Stimulated activated CD8-positive, alpha-beta memory T cell treated with anti-CD3 and anti-CD28 coated beads, Interleukin-4, amount 100 ng/mL, for 1 hour (primary cell): ENCODE measurements at regions not wholly inside any gene's neighbourhood (a gene's known extent, or its start where the extent isn't known, plus 50 kb on each side); places are given as distances from the start of the nearest gene placed in this dataset.

ENCODE experiments used
- DNase-seq, 2 donors: peaks; one replicate each; pipeline ENCODE4 v3.0.0-alpha.2; 2020; ENCODE audit warnings: low read depth in 2 of 2, low spot score in 1 of 2

- no peak for DNase-seq
These were observed 345.1 kb upstream of the CCDC54 start for GRCh38 chr3:107032111-107032510.

DNA sequence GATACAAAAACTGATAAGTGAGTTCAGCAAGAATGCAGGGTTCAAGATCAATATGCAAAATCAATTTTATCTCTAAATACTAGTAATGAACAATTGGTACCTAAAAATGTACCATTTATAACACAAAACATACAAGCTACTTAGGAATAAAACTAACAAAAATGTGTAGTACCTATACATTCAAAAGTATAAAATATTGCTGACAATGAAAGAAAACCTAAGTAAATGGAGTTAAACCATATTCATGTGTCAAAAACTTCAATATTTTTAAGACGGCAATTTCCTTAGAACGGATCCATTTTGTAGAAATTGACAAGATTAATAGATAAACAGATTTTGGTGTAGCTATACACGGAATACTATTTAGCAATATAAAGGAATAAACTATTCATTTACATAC lies 343.1 kb upstream of the CCDC54 start:
- no peak for DNase-seq

DNA sequence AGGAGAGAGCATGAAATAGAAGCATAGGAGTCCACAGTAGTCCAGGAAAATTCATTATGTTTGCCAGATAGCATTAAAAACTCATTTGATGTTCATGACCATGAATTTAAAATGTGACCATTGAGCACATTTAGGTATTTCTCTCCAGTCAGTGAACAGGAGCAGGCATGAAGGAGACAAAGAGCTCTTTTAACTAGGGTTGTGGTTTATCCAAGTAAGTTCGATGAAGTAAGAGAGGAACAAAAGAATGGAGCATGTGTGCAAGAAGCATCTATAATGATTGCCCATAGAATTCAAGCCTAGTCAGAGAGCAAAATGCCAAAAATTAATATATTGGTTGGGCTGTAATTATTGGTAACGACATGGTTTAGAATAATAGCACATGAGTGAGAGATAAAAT lies 342.1 kb upstream of the CCDC54 start:
- DNase-seq, result no peak

GRCh38 chr3:107044677-107045076 lies 332.6 kb upstream of the CCDC54 start:
- DNase-seq, result no peak

GRCh38 chr3:107045791-107046190 lies 331.4 kb upstream of the CCDC54 start:
- DNase-seq, result no peak

GRCh38 chr3:107055181-107055942 lies 321.9 kb upstream of the CCDC54 start:
- DNase-seq, result no peak

- no peak for DNase-seq
These were observed 315.8 kb upstream of the CCDC54 start for GRCh38 chr3:107061466-107061865.

- DNase-seq, result no peak
These were observed 314.9 kb upstream of the CCDC54 start for GRCh38 chr3:107062310-107062709.

DNA sequence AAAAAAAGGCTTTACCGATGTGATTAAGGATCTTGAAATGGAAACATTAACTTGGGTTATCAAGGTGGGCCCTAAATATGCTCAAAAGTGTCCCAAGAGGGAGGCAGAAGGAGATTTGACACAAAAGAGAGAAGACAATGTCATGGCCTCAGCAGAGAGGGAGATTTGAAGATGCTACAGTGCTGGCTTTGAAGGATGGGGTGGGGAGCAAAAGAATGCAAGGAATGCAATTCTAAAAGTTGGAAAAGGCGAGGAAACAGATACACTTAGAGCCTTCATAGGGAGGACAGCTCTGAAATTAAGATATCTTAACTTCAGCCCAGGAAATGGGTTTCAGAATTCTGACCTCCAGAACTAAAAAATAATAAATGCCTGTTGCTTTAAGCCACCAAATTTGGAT lies 314.5 kb upstream of the CCDC54 start:
- no peak for DNase-seq

- DNase-seq, result no peak
These were observed 313.9 kb upstream of the CCDC54 start for GRCh38 chr3:107063351-107063750.

- DNase-seq, result peak in 1 of 2 donors; percentile 5
These were observed 312.7 kb upstream of the CCDC54 start for GRCh38 chr3:107064405-107065060.

DNA sequence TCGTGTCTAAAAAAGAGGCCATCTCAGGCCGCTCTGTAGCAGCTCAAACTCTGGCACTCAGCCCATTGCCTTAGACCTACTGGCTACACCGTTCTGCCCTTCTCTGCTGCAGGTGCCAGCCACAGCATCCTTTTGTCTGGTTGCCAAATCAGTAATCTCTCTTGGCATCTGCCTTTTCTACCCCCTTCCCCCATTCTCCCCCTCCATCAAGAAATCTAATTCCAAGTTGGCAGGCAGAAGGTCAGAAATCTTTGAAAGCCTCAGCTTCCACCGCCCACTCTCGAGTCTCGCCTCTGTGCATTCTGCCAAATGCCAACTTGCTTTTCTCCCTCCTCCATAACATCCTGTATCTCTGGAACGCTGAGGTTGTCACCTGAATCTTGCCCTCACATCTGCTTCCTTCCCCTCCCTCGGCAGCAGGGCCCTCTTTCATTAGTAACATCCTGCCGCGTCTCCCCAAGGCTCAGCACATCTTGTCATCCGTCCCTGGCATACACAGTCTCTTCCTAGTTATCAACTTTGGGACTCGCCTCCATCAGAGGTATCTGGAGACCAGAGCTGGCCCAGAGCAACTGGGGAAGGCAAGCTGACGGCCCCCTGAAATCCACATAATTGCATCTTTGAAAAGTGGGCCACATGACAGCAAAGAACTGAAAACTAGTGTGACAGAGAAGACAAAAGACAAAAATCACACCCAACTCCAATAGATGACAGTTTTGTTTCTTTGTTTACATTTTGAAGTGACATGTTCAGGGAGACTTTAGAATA lies 312.0 kb upstream of the CCDC54 start:
- no peak for DNase-seq

- DNase-seq, result no peak
These were observed 309.8 kb upstream of the CCDC54 start for GRCh38 chr3:107067421-107067820.

GRCh38 chr3:107068980-107069379 lies 308.3 kb upstream of the CCDC54 start:
- DNase-seq, result no peak

DNA sequence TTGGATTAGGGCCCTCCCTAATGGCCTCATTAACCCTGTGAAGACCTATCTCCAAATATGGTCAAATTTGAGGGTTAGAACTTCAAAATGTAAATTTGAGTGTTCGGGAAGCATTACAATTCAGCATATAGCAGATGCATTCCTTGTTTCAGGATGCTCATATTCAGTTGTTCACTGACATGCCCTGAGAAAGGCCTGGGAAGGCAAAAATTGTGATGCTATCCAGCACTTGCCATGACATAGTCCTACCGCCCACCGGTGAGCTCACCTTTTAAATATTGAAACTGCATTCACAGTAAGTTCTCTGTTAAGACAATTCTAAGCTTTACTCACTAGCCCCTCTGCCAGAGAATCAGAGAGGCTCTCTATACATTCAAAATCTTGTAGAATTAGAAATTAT lies 300.3 kb upstream of the CCDC54 start:
- no peak for DNase-seq

DNA sequence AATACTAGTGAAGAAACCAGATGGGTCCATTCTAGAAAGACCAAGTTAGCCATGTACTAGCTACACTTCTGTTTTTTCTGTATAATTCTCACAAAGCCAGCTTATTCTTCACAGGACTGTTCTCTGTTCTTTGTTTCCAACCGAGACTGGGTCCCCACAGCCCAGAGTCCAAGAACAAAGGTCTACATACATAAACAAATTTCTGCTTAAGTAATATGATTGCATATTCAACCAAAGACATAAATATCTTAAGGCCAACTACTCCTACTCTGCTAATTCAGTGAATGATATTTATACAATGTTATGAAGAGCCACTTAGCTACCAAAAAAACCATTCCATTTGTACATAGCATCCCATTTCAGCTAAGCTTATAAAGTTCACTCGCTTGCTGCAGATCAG lies 299.8 kb upstream of the CCDC54 start:
- no peak for DNase-seq

DNA sequence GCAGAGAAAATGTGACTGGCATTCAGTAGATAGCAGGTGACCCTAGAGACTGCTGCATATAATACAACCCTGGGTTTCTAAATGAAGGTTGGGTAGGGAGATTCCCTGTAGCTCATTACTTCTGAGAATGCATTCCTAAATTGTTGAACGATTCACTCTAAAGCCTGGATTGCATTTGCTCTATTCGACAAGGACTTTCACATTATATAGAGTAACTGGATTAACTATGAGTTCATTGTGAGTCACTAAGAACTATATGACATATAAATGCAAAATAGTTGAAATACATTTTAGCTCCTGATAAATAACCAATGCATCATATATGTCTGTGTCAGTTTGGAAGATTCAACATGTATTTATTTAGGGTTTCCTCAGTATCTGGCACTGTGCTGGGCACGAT lies 294.7 kb upstream of the CCDC54 start:
- DNase-seq, result no peak

DNA sequence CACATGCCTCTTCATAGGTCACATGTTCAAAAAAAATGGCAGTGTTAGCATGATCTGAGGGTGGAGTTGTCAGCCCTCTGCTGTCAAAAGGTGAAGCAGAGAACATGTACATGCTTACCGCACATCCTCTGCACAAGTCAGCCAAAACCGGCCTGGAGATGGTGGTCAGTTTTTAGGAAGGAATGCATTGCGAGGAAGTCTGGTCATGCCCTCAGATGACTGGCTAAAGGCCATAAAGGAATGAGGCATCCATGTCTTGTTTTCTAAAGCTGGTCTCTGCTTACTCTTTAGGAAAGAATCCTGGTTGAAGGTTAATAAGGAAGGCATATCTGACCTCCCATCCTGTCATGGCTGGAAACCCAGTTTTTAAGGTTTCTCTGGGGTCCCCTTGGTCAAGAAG lies 292.0 kb upstream of the CCDC54 start:
- no peak for DNase-seq

DNA sequence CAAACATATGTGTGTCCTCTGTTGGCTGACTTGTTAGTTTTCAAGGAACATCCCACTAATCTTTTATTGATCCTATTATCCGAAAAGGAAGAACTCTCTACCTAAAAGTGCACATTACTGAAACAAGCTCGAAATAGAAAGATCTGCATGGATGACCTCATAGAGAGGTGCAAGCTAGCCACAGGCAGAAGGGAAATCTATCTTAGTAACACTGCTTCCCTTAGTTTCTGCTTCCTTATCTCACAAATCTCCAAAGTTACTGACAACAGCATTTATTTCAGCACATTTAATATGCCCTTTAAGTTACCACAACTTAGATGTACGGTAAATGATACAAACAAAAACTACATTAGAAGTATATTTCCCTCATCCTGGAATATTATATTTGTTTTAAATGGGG lies 285.1 kb upstream of the CCDC54 start:
- no peak for DNase-seq

- DNase-seq, result no peak
These were observed 278.4 kb upstream of the CCDC54 start for GRCh38 chr3:107098864-107099263.

GRCh38 chr3:107100137-107100536 lies 277.1 kb upstream of the CCDC54 start:
- DNase-seq, result no peak

DNA sequence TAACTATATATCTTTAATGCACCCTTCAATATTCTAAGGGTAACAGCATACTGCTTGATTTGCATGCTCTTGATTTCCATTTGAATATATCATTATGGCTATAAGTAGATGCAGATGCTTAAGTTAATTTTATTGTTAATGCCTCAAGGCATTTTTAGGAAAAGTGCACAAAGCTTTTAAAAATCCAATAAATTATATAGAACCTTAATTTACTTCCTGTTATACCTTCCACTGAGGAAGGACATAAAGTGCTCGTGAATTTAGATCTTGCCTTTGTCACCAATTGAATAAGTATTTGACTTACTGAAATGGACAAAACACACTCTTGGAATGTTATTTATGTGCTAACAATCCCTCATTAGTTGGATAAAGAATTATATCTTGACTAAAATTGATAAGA lies 276.7 kb upstream of the CCDC54 start:
- no peak for DNase-seq
